Large intestine (tissue), 3 donors: ENCODE measurements at regions not wholly inside any gene's neighbourhood (a gene's known extent, or its start where the extent isn't known, plus 50 kb on each side); places are given as distances from the start of the nearest gene placed in this dataset.
"Not testable (repeated sequence)": the region's sequence is repeated elsewhere in the genome, so short reads cannot be mapped to it uniquely, and the experiment has no call there.

Experiments
- DNase-seq, 2 donors: peaks; one replicate each; pipeline versions ENCODE4 v3.0.0 to v3.0.0-alpha.2; 2013
- H3K27ac ChIP-seq: one replicate; pipeline ENCODE4 v1.5.1; 2013; ENCODE audit warnings: low read length
- H3K27me3 ChIP-seq: 2 replicates; pipeline ENCODE4 v1.6.1; 2013; ENCODE audit warnings: low read length; ENCODE audit not compliant: control insufficient read depth, insufficient read depth
- H3K36me3 ChIP-seq: 2 replicates; pipeline ENCODE4 v1.6.1; 2013; ENCODE audit warnings: low read length; ENCODE audit not compliant: control insufficient read depth, insufficient read depth
- H3K4me1 ChIP-seq: one replicate; pipeline ENCODE4 v1.6.1; 2013; ENCODE audit warnings: low read length; ENCODE audit not compliant: control insufficient read depth, insufficient read depth
- H3K4me3 ChIP-seq: one replicate; pipeline ENCODE4 v1.5.1; 2013; ENCODE audit warnings: low read length
- H3K9me3 ChIP-seq: one replicate; pipeline ENCODE4 v1.6.1; 2013; ENCODE audit warnings: mild to moderate bottlenecking, low read depth, low read length, moderate library complexity; ENCODE audit not compliant: control insufficient read depth
- WGBS: methylation state at CpG from one replicate; pipeline ENCODE4 v1.1.5; 2013; ENCODE audit warnings: low lambda C conversion rate; ENCODE audit not compliant: insufficient coverage; 5-methylcytosine and 5-hydroxymethylcytosine counted together

DNA sequence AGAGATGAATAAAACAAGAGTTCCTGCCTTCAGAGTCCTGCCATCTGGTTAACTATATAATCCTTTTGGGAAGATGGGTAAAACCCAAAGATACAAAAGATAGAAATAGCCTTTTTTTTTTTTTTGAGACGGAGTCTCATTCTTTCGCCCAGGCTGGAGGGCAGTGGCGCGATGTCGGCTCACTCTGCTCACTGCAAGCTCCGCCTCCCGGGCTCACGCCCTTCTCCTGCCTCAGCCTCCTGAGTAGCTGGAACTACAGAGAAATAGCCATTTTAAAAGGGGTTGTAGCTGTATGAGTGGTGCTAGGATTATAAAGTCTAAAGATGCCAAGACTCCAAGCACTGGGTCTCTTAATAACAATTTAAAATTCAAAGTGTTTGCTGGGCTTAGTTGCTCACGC is 97.2 kb downstream of the KDR start:
- Histone ChIP-seq H3K4me3 (no peak overlapping the region), H3K27me3 (no peaks in the 10 kb centered on the region), H3K27ac (no peak overlapping the region), H3K36me3 (no peaks in the 10 kb centered on the region), H3K9me3 (no peaks in the 10 kb centered on the region), H3K4me1 (peaks cover 9% of the 10 kb centered on the region)
- 97% methylated on average over 7 of the region's 9 CpGs for WGBS
- DNase-seq: no peak

DNA sequence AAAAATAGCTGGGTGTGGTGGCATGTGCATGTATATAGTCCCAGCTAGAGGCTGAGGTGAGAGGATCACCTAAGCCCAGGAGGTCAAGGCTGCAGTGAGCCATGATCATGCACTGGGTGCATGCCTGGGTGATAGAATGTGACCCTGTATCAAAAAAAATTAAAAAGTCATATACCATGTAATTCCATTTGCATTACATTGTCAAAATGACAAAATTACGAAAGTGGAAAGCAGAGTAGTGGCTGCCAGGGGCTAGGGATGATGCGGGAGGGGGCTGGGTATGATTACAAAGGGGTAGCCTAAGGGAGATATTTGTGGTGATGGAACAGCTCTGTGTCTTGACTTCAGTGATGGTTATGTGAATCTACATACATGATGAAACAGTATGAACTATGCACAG is 97.8 kb downstream of the KDR start:
- H3K27ac ChIP-seq: no peak overlapping the region
- no peaks in the 10 kb centered on the region for H3K36me3 ChIP-seq
- no peak for DNase-seq
- no peaks in the 10 kb centered on the region for H3K27me3 ChIP-seq
- no peak overlapping the region for H3K4me3 ChIP-seq
- H3K4me1 ChIP-seq: peaks cover 6% of the 10 kb centered on the region
- H3K9me3 ChIP-seq: no peaks in the 10 kb centered on the region
- no CpG with 5 or more reads among the region's 2 CpGs for WGBS

DNA sequence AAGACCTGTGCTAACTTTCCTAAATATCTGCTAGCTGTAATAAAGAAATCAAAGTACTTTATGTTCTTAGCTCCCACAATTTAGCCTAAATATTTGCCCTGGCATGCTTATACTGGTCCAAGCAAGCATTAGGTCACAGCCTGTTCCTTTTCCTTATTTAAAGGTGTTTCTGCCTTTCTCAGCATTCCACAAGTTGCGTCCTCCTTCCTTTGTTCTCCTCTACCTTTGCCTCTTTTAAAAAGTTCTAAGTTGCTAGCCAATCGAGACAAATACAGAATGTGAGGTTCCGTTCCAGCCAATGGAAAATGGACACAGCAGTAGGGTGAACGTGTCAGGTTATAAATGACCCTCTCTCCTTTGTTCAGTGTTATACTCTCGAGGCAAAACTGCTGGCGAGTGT is 99.9 kb downstream of the KDR start:
- not testable (repeated sequence) for DNase-seq, H3K27me3 ChIP-seq, H3K4me3 ChIP-seq, H3K36me3 ChIP-seq, H3K27ac ChIP-seq, H3K9me3 ChIP-seq, H3K4me1 ChIP-seq
- 84% methylated on average over 3 of the region's 6 CpGs for WGBS

DNA sequence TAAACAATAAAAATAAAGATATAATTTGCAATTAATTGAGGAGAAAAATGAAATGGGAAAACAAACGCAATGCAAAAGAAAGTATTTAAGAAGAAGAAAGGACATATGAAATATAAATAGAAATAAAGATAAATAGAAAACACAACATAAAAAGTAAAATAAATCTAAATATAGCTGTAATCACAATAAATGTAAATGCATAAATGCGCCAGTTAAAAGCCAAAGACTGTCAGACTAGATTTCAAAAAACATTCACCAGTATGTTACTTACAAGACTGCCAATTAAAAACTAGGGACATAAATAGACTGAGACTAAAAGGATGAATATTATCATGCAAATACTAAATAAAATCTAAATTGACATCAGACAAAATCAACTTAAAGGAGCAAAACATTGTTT is 102.4 kb downstream of the KDR start:
- Histone ChIP-seq H3K9me3 (no peaks in the 10 kb centered on the region), H3K4me1 (no peaks in the 10 kb centered on the region), H3K36me3 (no peaks in the 10 kb centered on the region), H3K4me3 (no peak overlapping the region), H3K27me3 (peaks cover 2% of the 10 kb centered on the region), H3K27ac (no peak overlapping the region)
- DNase-seq: no peak
- 100% methylated on average over 1 of the region's 2 CpGs for WGBS

DNA sequence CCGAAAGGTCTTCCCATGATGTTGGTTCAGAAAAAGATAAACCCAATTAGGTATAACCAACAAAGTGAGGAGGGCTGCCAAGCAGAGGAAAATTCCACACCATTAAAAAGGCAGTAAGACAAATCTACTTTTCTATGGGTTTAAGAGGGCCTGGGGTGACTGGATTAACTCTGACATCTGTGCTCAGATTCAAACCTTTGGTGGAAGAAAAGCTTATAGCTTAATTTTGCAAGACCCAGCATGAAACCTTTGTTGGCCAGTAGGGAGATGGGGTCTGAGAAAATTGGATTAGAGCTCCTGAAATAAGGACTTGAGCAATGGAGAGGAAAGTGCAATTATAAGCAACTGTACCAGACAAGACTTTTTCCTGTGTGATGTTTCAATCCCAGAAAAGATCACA is 104.2 kb downstream of the KDR start:
- H3K4me3 ChIP-seq: no peak overlapping the region
- whole genome bisulfite sequencing: no CpG with 5 or more reads among the region's 1 CpG
- no peaks in the 10 kb centered on the region for H3K9me3 ChIP-seq
- H3K36me3 ChIP-seq: no peaks in the 10 kb centered on the region
- no peak overlapping the region for H3K27ac ChIP-seq
- no peak for DNase-seq
- no peaks in the 10 kb centered on the region for H3K4me1 ChIP-seq
- peaks cover 2% of the 10 kb centered on the region for H3K27me3 ChIP-seq

DNA sequence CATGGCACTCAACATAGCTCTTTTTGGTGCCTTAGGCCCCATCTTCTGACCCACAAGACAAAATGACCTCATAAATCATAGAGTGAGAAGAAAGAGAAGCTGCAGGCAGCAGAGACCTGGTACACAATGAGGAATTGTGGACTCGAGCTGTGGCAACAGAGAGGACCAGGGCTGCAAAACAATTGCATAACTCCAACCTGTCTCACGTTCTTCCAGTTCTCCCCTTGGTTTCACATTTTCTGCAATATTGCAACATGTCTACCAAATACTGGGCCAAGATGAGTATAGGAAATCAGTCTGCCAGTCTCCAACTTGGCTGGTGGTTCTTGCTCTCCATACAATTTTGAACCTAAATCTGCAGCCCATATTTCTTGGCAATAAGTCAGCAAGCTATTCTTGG is 105.3 kb downstream of the KDR start:
- no peak overlapping the region for H3K27ac ChIP-seq
- no CpG with 5 or more reads among the region's 2 CpGs for WGBS
- no peaks in the 10 kb centered on the region for H3K4me1 ChIP-seq
- DNase-seq: no peak
- H3K4me3 ChIP-seq: no peak overlapping the region
- H3K27me3 ChIP-seq: peaks cover 2% of the 10 kb centered on the region
- H3K9me3 ChIP-seq: no peaks in the 10 kb centered on the region
- no peaks in the 10 kb centered on the region for H3K36me3 ChIP-seq

DNA sequence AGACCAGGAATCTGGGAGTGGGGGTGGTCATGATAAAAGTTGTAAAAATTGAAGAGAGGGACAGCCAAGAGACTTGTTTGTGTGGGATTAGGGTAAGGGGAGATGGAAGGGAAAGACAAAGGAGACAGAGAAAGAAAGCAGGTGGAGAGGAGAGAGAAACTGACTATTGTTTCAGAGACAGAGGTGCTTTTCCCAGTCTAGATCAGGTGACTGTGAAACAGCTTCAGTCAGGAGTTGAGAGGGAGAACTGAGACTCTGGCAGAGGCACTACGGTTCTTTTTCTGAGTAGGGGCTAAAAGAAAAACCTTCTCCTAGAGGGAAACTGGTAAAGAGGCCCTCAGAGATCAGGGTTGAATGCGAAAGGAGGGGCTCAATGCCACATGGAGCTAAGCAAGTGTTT is 106.4 kb downstream of the KDR start:
- Histone ChIP-seq H3K4me3 (no peak overlapping the region), H3K36me3 (no peaks in the 10 kb centered on the region), H3K27ac (no peak overlapping the region), H3K4me1 (no peaks in the 10 kb centered on the region), H3K9me3 (no peaks in the 10 kb centered on the region), H3K27me3 (peaks cover 2% of the 10 kb centered on the region)
- no peak for DNase-seq
- WGBS: 80% methylated on average over 1 of the region's 2 CpGs

DNA sequence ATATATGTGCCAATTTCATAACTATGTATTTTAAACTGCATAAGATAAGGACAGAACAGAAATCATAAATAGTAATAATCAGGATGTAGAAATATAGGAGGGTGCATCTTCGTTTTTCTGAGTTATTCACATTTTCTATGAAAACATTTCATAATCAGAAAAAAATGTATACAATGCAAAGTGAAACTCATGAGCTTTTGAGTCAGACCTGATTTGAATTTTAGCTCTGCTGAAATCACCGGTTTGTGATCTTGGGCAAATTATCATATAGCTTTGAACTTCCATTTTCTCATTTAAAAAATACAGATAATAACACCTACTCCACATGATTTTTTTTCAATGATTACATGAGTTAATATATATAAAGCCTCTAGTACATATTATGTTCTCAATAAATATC is 106.9 kb downstream of the KDR start:
- Histone ChIP-seq H3K27ac (no peak overlapping the region), H3K36me3 (no peaks in the 10 kb centered on the region), H3K9me3 (no peaks in the 10 kb centered on the region), H3K4me1 (no peaks in the 10 kb centered on the region), H3K27me3 (peaks cover 2% of the 10 kb centered on the region), H3K4me3 (no peak overlapping the region)
- WGBS: 71% methylated on average over 1 of the region's 2 CpGs
- DNase-seq: no peak

DNA sequence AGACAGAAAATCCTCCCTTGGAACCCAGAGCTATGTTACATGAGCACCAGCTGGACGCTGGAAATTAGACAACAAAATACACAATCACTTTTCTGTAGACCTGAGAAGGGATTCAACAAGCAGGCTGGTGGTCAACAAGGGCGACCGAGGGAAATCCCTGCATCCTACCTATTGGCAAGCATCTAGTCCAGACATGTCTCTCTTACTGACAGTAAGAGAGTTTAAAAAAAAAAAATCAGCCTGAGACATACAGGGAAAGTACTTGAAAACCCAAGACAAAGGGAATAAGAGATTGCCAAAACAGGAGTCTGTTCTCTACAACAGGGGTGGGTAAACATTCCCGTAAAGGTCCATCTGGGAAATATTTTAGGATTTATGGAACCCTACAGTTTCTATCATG is 108.0 kb downstream of the KDR start:
- no peaks in the 10 kb centered on the region for H3K9me3 ChIP-seq
- H3K4me1 ChIP-seq: no peaks in the 10 kb centered on the region
- no peak for DNase-seq
- H3K36me3 ChIP-seq: no peaks in the 10 kb centered on the region
- H3K27ac ChIP-seq: no peak overlapping the region
- no peak overlapping the region for H3K4me3 ChIP-seq
- WGBS: no CpG with 5 or more reads among the region's 4 CpGs
- H3K27me3 ChIP-seq: peaks cover 2% of the 10 kb centered on the region

DNA sequence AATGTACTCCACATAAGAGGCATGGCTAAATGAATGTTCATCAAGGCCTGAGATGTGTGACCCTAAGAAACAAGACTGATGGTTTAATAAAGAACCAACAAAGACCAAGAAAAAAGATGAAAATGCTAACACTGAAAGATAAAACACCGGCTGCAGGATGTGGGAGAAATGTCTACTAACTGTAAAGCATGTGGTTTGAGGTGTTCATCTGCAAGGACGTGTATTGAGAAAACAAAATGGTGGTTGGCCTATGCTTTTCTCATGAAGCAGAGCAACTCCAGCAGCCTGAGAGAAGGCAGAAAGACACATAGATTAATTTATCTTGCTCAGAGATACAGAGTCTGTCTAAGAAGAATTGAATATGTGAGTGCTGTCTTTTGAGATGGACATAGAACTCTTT is 109.3 kb downstream of the KDR start:
- Histone ChIP-seq H3K4me3 (no peak overlapping the region), H3K9me3 (no peaks in the 10 kb centered on the region), H3K36me3 (no peaks in the 10 kb centered on the region), H3K4me1 (no peaks in the 10 kb centered on the region), H3K27ac (no peak overlapping the region), H3K27me3 (peaks cover 2% of the 10 kb centered on the region)
- DNase-seq: no peak
- WGBS: 100% methylated on average over 1 of the region's 2 CpGs

DNA sequence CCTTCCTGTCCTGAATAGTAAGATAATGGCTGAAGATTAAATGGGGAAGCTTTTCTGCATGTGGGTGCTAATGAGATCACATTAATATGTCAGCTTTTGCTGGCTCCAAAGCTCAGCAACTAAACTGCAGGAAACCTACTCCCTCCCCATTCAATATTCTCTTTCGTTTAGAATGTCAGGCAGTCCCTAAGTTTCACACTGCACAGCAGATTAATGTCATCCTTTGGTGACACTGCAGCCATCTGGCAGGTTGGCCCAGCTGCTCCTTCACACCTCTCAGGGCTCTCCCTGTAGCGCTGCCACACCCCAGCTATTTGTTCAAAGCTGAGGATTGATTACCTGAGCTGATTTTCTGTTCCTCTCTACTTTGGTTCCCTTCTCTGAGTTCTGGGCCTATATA is 110.5 kb downstream of the KDR start:
- Histone ChIP-seq H3K27me3 (peaks cover 2% of the 10 kb centered on the region), H3K36me3 (no peaks in the 10 kb centered on the region), H3K4me1 (no peaks in the 10 kb centered on the region), H3K27ac (no peak overlapping the region), H3K9me3 (no peaks in the 10 kb centered on the region), H3K4me3 (no peak overlapping the region)
- no CpG with 5 or more reads among the region's 2 CpGs for WGBS
- no peak for DNase-seq
